ACC112 (cell line): ENCODE measurements at regions not wholly inside any gene's neighbourhood (a gene's known extent, or its start where the extent isn't known, plus 50 kb on each side); places are given as distances from the start of the nearest gene placed in this dataset.

Experiments
- H2AFZ ChIP-seq: fragments of 200-600 bp; sonication (generic); one replicate; pipeline ENCODE4 v1.6.0; 2017; ENCODE audit warnings: antibody characterized with exemption, low read length; ENCODE audit not compliant: unreplicated experiment
- H3K27ac ChIP-seq: fragments of 200-600 bp; sonication (generic); 2 replicates; pipeline ENCODE4 v1.5.1; 2014; ENCODE audit warnings: low read depth, mild to moderate bottlenecking, antibody characterized with exemption, low read length, moderate library complexity
- H3K27me3 ChIP-seq: fragments of 200-600 bp; sonication (generic); 2 replicates; pipeline ENCODE4 v1.6.1; 2014; ENCODE audit warnings: mild to moderate bottlenecking, antibody characterized with exemption, low read length, moderate library complexity, mixed read lengths; ENCODE audit not compliant: insufficient read depth
- H3K36me3 ChIP-seq: fragments of 200-600 bp; sonication (generic); 2 replicates; pipeline ENCODE4 v1.6.1; 2016; ENCODE audit warnings: mild to moderate bottlenecking, antibody characterized with exemption, low read length, moderate library complexity, mixed read lengths; ENCODE audit not compliant: insufficient read depth
- H3K4me1 ChIP-seq: fragments of 200-600 bp; sonication (generic); one replicate; pipeline ENCODE4 v1.6.1; 2016; ENCODE audit warnings: low read length, mixed read lengths; ENCODE audit not compliant: insufficient read depth, unreplicated experiment, control insufficient read depth
- H3K4me3 ChIP-seq: fragments of 200-600 bp; sonication (generic); 2 replicates; pipeline ENCODE4 v1.5.1; 2014; ENCODE audit warnings: mild to moderate bottlenecking, low read depth, low read length
- H3K79me2 ChIP-seq: fragments of 200-600 bp; sonication (generic); one replicate; pipeline ENCODE4 v1.6.0; 2016; ENCODE audit warnings: low read length; ENCODE audit not compliant: control insufficient read depth, unreplicated experiment, insufficient read depth

DNA sequence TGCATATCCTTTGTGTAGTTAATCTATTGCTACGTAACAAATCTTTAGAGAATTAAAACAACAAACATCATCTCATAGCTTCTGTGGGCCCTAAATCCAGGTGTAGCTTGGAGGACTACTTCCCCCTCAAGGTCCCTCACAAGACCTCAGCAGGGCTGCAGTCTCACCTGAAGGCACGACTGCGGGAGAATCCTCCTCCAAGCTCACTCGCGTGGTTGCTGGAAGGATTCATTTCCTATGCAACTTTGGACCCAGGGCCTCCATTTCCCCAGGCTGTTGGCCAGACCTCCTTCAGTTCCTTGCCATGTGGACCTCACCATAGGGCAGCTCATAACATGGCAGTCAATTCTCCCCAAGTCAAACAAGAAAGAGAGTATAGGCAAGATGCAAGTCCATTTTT is 140.4 kb downstream of the OAT start:
- no peak overlapping the region for H2AFZ ChIP-seq
- H3K4me3 ChIP-seq, result no peak overlapping the region

DNA sequence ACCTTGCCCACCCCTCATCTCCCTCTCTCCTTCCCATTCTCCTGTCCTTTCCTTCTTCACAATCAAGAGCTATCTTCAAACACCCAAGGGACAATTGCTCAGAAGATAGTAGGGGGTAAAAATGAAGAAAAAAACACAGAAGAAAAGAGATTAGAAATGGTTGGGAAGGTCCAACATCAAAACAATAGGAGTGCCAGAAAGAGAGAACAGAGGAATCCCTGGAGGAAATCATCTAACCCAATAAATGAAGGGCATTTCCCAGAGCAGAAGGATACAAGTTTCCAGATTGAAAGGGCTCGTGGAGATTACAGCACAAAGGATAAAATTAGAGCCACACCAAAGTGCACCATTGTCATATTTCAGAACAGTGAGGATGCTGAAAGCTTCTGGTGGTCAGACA is 145.6 kb downstream of the OAT start:
- Histone ChIP-seq H3K4me3 (no peak overlapping the region), H3K27me3 (peaks cover 17% of the 10 kb centered on the region; the same call in 1 of the 2 replicates), H3K27ac (no peak overlapping the region)

More for the DNA sequence above, 140.4 kb downstream of the OAT start:
- H3K36me3 ChIP-seq, result no peaks in the 10 kb centered on the region
- no peaks in the 10 kb centered on the region for H3K79me2 ChIP-seq
- H3K27me3 ChIP-seq, result peaks cover 17% of the 10 kb centered on the region; the same call in 1 of the 2 replicates
- H3K4me1 ChIP-seq, result no peaks in the 10 kb centered on the region
- no peak overlapping the region for H3K27ac ChIP-seq

DNA sequence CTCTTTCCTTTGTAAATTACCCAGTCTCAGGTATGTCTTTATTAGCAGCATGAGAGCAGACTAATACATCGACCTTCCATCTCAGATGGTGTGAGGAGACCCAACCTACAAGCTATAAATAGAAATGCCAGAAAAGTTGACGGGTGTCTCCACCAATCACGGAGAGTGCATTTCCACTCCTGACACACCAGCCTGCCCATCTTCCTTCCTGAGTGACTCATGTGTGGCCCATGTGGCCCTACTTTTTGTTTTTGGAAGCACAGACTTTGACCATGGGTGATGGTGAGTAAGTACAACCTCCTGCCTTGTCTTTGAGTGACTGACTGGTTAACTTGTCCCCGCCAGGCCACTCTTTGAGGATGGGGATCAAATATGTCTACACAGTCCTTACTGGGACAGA is 147.0 kb downstream of the OAT start:
- Histone ChIP-seq H3K79me2 (no peaks in the 10 kb centered on the region), H3K27me3 (peaks cover 17% of the 10 kb centered on the region; the same call in 1 of the 2 replicates), H3K36me3 (no peaks in the 10 kb centered on the region), H3K27ac (no peak overlapping the region), H3K4me1 (peaks cover 2% of the 10 kb centered on the region), H3K4me3 (no peak overlapping the region), H2AFZ (no peak overlapping the region)

More for the DNA sequence above, 145.6 kb downstream of the OAT start:
- Histone ChIP-seq H2AFZ (no peak overlapping the region), H3K79me2 (no peaks in the 10 kb centered on the region), H3K4me1 (no peaks in the 10 kb centered on the region), H3K36me3 (no peaks in the 10 kb centered on the region)

DNA sequence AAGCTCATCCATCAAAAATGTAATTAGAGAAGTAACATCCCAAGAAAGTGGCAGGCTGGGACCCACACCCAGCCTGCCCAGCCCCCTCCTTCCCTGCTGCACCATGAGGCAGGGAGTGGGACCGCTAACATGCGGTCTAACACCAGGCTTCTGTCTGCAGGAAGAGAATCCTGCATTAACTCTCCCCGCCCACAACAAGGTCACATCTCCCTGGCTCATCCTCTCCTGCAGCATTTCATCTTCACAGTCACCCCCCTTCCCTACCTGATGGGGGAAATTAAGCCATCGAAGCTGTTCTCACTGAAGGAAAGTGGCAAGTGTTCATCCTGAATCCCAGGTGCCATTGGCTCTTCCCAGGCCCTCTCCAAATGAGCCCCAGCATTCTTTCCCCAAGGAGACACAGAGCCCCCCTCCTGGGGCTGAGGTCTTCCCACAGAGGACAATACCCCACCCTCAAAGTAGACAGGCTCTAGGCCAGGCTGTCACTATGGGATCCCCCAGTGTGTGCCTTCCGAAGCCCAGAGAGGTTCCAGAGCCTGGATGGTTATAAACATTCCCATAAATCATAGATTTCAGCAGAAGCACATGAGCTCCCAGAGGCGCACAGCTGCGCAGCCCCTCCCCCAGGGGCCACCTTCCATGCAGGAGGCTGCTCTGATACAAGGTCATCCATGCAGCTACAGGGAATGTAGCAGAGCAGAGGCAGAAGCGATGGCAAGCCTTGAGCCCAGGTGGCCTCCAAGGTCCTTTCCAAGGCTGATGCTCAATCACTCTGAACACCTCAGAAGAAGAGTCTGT is 148.0 kb downstream of the OAT start:
- Histone ChIP-seq H3K36me3 (no peaks in the 10 kb centered on the region), H3K27ac (no peak overlapping the region), H3K27me3 (peaks cover 15% of the 10 kb centered on the region; the same call in 1 of the 2 replicates), H2AFZ (no peak overlapping the region), H3K79me2 (no peaks in the 10 kb centered on the region), H3K4me1 (peaks cover 8% of the 10 kb centered on the region), H3K4me3 (no peak overlapping the region)

DNA sequence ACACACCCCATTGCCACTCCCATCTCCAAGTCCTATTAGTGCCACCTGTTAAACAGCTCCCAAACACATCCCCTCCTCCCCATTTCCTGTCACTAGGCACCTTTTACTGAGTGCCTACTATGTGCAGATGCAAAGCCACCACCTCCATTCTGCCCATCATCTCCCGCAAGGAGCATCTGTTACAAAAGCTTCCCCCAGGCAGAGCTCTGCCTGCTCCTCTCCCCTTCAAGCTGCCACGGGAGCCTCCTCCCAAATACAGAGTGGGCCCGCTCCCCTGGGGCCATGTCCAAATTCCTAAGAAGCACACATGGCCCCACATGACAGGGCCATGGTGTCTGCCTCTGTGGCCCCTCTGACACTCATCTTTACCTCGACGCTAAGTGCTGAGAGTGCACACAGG is 149.7 kb downstream of the OAT start:
- H3K4me3 ChIP-seq, result no peak overlapping the region
- no peak overlapping the region for H3K27ac ChIP-seq
- H3K36me3 ChIP-seq, result no peaks in the 10 kb centered on the region
- no peak overlapping the region for H2AFZ ChIP-seq
- peaks cover 8% of the 10 kb centered on the region for H3K4me1 ChIP-seq
- H3K79me2 ChIP-seq, result no peaks in the 10 kb centered on the region
- H3K27me3 ChIP-seq, result no peaks in the 10 kb centered on the region

DNA sequence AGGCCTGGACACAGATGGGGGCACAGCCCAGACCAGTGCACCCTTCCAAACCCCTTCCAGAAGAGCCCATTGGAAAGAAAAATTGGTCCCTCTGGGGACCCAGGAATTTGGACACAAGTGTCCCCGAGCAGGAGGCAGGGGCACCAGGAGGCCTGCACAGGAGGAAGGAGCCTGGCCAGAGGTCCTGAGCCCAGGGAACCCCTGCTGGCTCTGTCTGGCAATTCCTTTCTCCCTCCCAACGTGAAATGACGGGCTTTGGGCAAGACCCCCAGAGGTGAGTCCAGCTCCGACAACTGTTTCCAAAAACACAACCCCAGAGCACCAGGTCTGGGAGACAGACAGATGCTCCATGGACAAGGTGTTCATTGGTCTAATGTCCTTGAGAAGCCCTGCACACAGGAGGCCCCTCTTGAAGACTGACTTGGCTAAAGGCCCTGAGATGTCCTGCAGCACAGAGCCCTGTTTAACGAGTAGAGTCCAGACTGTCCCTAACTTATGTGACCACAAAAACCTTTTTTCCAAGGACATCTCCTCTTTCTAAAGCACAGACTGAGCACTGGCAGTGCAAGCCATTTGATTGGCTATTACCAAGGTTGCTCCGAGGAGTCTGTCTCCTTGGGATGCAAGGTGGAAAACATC is 150.7 kb downstream of the OAT start:
- Histone ChIP-seq H3K4me3 (no peak overlapping the region), H3K27ac (no peak overlapping the region), H2AFZ (no peak overlapping the region), H3K4me1 (peaks cover 8% of the 10 kb centered on the region), H3K36me3 (no peaks in the 10 kb centered on the region), H3K79me2 (no peaks in the 10 kb centered on the region), H3K27me3 (no peaks in the 10 kb centered on the region)

DNA sequence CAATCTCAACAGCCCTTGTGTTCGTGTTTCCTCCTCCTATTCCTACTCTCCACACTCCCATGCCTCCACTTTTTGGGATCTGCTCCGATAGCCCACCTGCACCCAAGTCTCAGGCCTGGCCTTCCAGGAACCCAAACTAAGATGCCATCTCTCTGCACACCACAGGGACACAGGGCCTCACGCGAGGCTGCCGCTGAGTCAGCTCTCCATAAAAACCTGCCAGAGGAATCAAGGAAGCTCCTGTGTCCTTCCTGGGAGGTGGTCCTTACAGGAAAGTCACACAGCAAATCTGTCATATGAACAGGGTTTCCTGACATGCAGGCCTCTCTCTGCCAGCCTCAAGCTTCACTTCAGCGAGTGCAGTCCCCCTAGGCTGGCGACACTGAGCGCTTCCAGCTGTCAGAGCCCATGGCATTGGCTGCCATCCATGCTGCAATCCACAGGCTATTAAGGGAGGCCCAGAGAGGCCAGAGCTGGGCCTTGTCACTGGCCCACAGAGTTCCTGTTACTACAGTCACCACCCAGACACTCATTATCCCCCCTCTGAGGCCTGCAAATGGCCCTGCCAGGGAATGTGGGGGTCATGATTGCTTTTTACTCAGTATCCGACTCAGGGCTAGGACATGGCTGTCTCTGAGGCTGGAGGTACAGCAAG is 151.4 kb downstream of the OAT start:
- Histone ChIP-seq H3K27me3 (no peaks in the 10 kb centered on the region), H2AFZ (no peak overlapping the region), H3K36me3 (no peaks in the 10 kb centered on the region), H3K4me3 (no peak overlapping the region), H3K27ac (no peak overlapping the region), H3K79me2 (no peaks in the 10 kb centered on the region), H3K4me1 (peaks cover 8% of the 10 kb centered on the region)

DNA sequence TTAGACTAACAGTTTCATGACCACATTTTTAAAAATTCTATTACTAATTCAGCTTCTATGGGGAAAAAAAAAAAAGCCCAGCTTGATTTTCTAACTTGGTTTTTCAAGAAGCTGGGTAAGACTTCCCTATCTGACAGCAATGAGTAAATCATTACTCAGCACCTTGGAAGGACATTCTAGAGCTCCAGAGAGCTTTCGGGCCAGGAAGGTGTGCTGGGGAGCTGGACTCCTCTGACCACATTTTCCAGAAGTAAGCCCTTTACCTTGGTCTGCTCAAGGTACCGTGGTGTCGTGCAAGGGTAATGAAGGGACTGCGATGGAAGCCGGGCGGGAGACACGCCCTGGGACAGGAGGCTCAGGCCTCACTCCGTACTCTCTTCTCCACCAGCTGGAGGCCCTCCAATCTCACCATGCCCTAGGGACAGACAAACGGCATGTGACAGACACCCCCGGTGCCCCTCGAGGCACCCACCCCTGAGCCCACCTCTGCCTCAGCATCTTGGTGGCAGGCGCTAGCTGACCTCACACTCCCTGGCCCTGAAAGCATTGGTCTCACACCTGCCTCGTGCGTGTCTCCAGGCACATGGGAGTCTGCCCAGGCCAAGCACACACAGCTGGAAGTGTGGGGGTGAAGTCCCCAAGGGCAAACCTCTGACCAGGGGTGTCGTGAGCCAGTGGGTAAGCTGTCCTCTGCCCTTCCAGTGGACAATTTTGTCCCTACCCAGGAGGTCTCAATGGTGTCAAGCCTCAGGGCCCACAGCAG is 152.1 kb downstream of the OAT start:
- Histone ChIP-seq H3K27ac (no peak overlapping the region), H3K36me3 (no peaks in the 10 kb centered on the region), H3K79me2 (no peaks in the 10 kb centered on the region), H2AFZ (no peak overlapping the region), H3K27me3 (no peaks in the 10 kb centered on the region), H3K4me3 (no peak overlapping the region), H3K4me1 (peaks cover 8% of the 10 kb centered on the region)

DNA sequence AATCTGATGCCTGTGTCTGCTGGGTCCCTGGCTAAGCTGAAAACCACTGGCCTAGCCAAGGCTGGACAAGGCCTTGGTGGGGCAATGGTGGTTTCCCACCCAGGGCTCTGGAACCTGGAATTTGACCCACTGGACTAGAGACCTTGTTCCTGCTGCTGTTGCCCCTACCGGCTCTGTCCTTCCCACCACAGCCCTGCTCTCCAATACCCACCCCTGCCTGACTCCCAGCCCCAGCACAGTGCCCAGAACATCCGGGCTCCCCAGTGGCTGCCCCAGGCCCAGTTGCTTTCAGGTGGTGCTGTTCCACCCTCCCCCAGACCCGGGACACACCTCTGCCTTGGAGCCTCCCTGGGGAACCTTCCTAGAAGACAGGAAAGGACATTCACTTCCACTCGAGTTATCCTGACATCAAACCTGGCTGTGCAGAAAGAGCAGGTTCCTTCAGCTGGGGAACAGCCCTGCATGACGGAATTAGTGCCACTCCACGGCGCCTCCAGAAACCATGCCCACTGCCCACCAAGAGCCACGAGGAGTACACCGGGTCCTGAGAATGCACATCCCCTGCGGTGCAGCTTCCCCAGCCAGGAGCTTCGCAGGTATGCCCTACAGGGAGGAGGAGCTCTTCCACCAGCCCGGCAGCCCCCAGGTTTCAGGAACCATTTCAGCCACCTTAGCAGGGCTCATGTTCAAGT is 152.8 kb downstream of the OAT start:
- Histone ChIP-seq H3K27ac (no peak overlapping the region), H2AFZ (no peak overlapping the region), H3K4me3 (no peak overlapping the region), H3K36me3 (no peaks in the 10 kb centered on the region), H3K4me1 (peaks cover 8% of the 10 kb centered on the region), H3K27me3 (no peaks in the 10 kb centered on the region), H3K79me2 (no peaks in the 10 kb centered on the region)

DNA sequence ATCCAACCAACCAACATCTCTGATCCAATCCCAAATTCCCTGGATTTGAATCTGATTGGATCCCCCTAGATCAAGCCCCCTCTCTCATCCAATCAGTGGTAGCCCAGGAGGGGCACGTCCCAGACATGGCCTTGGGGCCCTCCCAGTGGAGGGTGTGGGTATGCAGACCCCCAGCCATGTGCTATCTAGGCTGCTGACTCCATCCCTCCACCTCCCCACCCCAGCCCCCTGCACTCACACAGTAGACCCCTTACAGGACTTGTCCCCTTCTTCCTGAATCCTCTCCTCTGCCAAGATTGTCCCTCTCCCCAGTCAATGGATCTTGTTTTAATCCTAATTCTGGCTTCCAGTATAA is 153.4 kb downstream of the OAT start:
- H3K36me3 ChIP-seq, result no peaks in the 10 kb centered on the region
- H3K79me2 ChIP-seq, result no peaks in the 10 kb centered on the region
- peaks cover 8% of the 10 kb centered on the region for H3K4me1 ChIP-seq
- no peak overlapping the region for H3K27ac ChIP-seq
- H2AFZ ChIP-seq, result no peak overlapping the region
- no peak overlapping the region for H3K4me3 ChIP-seq
- no peaks in the 10 kb centered on the region for H3K27me3 ChIP-seq
